Panc1 (cell line): ENCODE measurements at regions not wholly inside any gene's neighbourhood (a gene's known extent, or its start where the extent isn't known, plus 50 kb on each side); places are given as distances from the start of the nearest gene placed in this dataset.

Experiments
- ATAC-seq: fragments of 200-7000 bp; cut with Tn5 transposase; 2 replicates; pipeline ENCODE4 v1.9.1; 2020; ENCODE audit warnings: mild to moderate bottlenecking, moderate library complexity
- BruUV-seq: library from RNA; stranded (reverse); fragments of 400-500 nt; replicated peaks from 2 replicates; lab custom pipeline; 2021; lab: Mats Ljungman, UMichigan
- CTCF ChIA-PET: fragments of 300-600 bp; sonication (Branson Sonifier 250); formaldehyde crosslinking; loops from one replicate; lab custom pipeline; 2022; ENCODE audit warnings: antibody characterized with exemption; lab: Charles Lee
- POLR2A ChIA-PET: fragments of 300-600 bp; sonication (Branson Sonifier 250); formaldehyde crosslinking; loops from one replicate; lab custom pipeline; 2022; ENCODE audit warnings: antibody characterized with exemption; lab: Charles Lee
- DNase-seq: peaks from one replicate; pipeline ENCODE4 v3.0.0-alpha.2; 2010; ENCODE audit warnings: low read depth, low spot score
- H3K27ac ChIP-seq: 2 replicates; pipeline ENCODE4 v1.5.1; 2011; ENCODE audit warnings: mild to moderate bottlenecking, low read length, inconsistent platforms
- H3K27me3 ChIP-seq: fragments of 200-500 bp; sonication (Bioruptor generic); 2 replicates; pipeline ENCODE4 v1.6.0; 2014; ENCODE audit warnings: low read length, inconsistent platforms; ENCODE audit not compliant: control insufficient read depth, insufficient read depth
- H3K36me3 ChIP-seq: fragments of 200-500 bp; sonication (Bioruptor generic); 2 replicates; pipeline ENCODE4 v1.5.1; 2014; ENCODE audit warnings: inconsistent platforms, mild to moderate bottlenecking, low read length, moderate library complexity; ENCODE audit not compliant: control insufficient read depth, insufficient read depth
- H3K4me1 ChIP-seq: 2 replicates; pipeline ENCODE4 v1.5.1; 2011; ENCODE audit warnings: inconsistent platforms, mild to moderate bottlenecking, low read length, moderate library complexity; ENCODE audit not compliant: control insufficient read depth, insufficient read depth
- H3K4me3 ChIP-seq, 2 experiments: 2 replicates each; pipeline ENCODE4 v1.5.1; 2011 to 2012; ENCODE audit warnings: low read depth in 2 of 2, low read length in 2 of 2, mild to moderate bottlenecking in 2 of 2, inconsistent platforms in 1 of 2, moderate library complexity in 1 of 2
- H3K9me3 ChIP-seq: fragments of 200-500 bp; sonication (Bioruptor generic); 2 replicates; pipeline ENCODE4 v1.5.1; 2014; ENCODE audit warnings: low read depth, mild to moderate bottlenecking, inconsistent platforms, low read length, moderate library complexity; ENCODE audit not compliant: control insufficient read depth, insufficient read depth
- POLR2AphosphoS5 ChIP-seq: IDR thresholded peaks from 2 replicates; pipeline ENCODE4 v1.6.1; 2012; ENCODE audit warnings: mild to moderate bottlenecking, low read depth, low read length, moderate library complexity
- SIN3A ChIP-seq: IDR thresholded peaks from 2 replicates; pipeline ENCODE4 v1.6.1; 2012; ENCODE audit warnings: low read depth, mild to moderate bottlenecking, low read length, moderate library complexity, borderline replicate concordance; ENCODE audit not compliant: insufficient read depth
- TCF7L2 ChIP-seq: IDR thresholded peaks from 2 replicates; pipeline ENCODE4 v1.6.1; 2011; ENCODE audit warnings: mild to moderate bottlenecking, low read depth, low read length, inconsistent platforms
- in situ Hi-C: cut with HindIII; loops from 2 replicates; pipeline ENCODE4 v1.10.0; 2016; ENCODE audit warnings: low sequenced_read_pairs, low pct_unique_long_range_greater_than_20kb
- intact Hi-C: fragments of 100-400 bp; cut with micrococcal nuclease; formaldehyde crosslinking; loops from one replicate; pipeline ENCODE4 v1.10.0; 2022; ENCODE audit not compliant: unreplicated experiment
- TF ChIP-seq, protein P1 (sequence below): fragments of 450-650 bp; IDR thresholded peaks from 2 replicates; pipeline ENCODE4 v1.5.1; 2017; ENCODE audit warnings: mild to moderate bottlenecking
- TF ChIP-seq, protein P2 (sequence below), 2 experiments: IDR thresholded peaks; 2 replicates each; pipeline ENCODE4 v1.6.1; 2011 to 2012; ENCODE audit warnings: low read depth in 2 of 2, control low read depth in 1 of 2, low read length in 1 of 2, mild to moderate bottlenecking in 1 of 2, moderate library complexity in 1 of 2; ENCODE audit not compliant: insufficient read depth in 1 of 2

GRCh38 chr9:86486891-86487837 is 133.0 kb upstream of the TUT7 start:
- ATAC-seq (no peak), DNase-seq (peak; percentile 4)
- Histone ChIP-seq H3K36me3 (no peaks in the 10 kb centered on the region), H3K9me3 (no peaks in the 10 kb centered on the region), H3K4me1 (no peaks in the 10 kb centered on the region), H3K27me3 (no peaks in the 10 kb centered on the region), H3K4me3 (no peak overlapping the region), H3K27ac (no peak overlapping the region)
- POLR2A ChIA-PET, result no interaction called here
- intact Hi-C loops, result loop anchor here (5.0 kb wide), 2 partner anchors 460 to 835 kb away; partner anchors contain the start of gene GAS1
- CTCF ChIA-PET, result no interaction called here
- no peak for TF ChIP-seq SIN3A
- TF ChIP-seq TCF7L2, result no peak
- TF ChIP-seq, protein P1, sequence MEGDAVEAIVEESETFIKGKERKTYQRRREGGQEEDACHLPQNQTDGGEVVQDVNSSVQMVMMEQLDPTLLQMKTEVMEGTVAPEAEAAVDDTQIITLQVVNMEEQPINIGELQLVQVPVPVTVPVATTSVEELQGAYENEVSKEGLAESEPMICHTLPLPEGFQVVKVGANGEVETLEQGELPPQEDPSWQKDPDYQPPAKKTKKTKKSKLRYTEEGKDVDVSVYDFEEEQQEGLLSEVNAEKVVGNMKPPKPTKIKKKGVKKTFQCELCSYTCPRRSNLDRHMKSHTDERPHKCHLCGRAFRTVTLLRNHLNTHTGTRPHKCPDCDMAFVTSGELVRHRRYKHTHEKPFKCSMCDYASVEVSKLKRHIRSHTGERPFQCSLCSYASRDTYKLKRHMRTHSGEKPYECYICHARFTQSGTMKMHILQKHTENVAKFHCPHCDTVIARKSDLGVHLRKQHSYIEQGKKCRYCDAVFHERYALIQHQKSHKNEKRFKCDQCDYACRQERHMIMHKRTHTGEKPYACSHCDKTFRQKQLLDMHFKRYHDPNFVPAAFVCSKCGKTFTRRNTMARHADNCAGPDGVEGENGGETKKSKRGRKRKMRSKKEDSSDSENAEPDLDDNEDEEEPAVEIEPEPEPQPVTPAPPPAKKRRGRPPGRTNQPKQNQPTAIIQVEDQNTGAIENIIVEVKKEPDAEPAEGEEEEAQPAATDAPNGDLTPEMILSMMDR, result peak; percentile 50; the same call in 1 of the 2 replicates
- no peak for TF ChIP-seq POLR2AphosphoS5
- no TSS peak for BruUV-seq
- in situ Hi-C loops, result no loop called here

DNA sequence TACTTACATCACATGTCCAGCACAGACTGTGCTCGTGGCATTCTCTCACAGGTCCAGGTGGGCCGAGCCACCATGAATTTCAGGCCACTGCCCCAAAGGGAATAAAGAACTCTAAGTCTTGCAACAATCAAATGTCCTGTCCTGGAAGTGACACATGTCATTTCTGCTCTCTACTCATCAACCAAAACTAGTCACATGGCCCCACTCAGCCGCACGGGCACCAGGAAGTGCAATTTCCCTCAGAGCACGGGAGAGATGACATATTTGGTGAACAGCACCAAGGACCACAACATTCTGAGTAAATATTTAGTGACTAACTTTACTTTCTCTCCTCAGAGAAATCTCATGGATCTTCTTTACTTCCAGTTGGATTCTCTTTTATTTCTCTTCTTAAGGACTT is 131.1 kb upstream of the TUT7 start:
- ATAC-seq, result no peak
- intact Hi-C loops (loop anchor here (5.0 kb wide), 2 partner anchors 462 to 837 kb away; partner anchors contain the start of gene GAS1), in situ Hi-C loops (no loop called here)

More for the DNA sequence above, 131.1 kb upstream of the TUT7 start:
- no peak for DNase-seq
- no TSS peak for BruUV-seq
- Histone ChIP-seq H3K36me3 (no peaks in the 10 kb centered on the region), H3K9me3 (no peaks in the 10 kb centered on the region), H3K27me3 (no peaks in the 10 kb centered on the region), H3K4me1 (no peaks in the 10 kb centered on the region), H3K27ac (no peak overlapping the region), H3K4me3 (no peak overlapping the region)
- TF ChIP-seq, protein P2, sequence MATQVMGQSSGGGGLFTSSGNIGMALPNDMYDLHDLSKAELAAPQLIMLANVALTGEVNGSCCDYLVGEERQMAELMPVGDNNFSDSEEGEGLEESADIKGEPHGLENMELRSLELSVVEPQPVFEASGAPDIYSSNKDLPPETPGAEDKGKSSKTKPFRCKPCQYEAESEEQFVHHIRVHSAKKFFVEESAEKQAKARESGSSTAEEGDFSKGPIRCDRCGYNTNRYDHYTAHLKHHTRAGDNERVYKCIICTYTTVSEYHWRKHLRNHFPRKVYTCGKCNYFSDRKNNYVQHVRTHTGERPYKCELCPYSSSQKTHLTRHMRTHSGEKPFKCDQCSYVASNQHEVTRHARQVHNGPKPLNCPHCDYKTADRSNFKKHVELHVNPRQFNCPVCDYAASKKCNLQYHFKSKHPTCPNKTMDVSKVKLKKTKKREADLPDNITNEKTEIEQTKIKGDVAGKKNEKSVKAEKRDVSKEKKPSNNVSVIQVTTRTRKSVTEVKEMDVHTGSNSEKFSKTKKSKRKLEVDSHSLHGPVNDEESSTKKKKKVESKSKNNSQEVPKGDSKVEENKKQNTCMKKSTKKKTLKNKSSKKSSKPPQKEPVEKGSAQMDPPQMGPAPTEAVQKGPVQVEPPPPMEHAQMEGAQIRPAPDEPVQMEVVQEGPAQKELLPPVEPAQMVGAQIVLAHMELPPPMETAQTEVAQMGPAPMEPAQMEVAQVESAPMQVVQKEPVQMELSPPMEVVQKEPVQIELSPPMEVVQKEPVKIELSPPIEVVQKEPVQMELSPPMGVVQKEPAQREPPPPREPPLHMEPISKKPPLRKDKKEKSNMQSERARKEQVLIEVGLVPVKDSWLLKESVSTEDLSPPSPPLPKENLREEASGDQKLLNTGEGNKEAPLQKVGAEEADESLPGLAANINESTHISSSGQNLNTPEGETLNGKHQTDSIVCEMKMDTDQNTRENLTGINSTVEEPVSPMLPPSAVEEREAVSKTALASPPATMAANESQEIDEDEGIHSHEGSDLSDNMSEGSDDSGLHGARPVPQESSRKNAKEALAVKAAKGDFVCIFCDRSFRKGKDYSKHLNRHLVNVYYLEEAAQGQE (IDR thresholded peaks at IDR 0.05; ENCODE audit: insufficient read depth in 1 of 2, low read depth in 2 of 2, low read length in 1 of 2), result no peak
- no peak for TF ChIP-seq POLR2AphosphoS5
- TF ChIP-seq, protein P1, result no peak
- CTCF ChIA-PET, result no interaction called here
- POLR2A ChIA-PET, result no interaction called here
